PC-9 (cell line): ENCODE measurements at regions not wholly inside any gene's neighbourhood (a gene's known extent, or its start where the extent isn't known, plus 50 kb on each side); places are given as distances from the start of the nearest gene placed in this dataset.

Source experiments
- CTCF ChIP-seq: fragments of 200-600 bp; sonication (generic); conservative IDR thresholded peaks from 2 replicates; pipeline ENCODE4 v1.6.1; 2017; ENCODE audit warnings: mixed run types, antibody characterized with exemption, mild to moderate bottlenecking, moderate library complexity
- EZH2 ChIP-seq: fragments of 200-600 bp; sonication (generic); IDR thresholded peaks from 2 replicates; pipeline ENCODE4 v1.8.0; 2017; ENCODE audit warnings: antibody characterized with exemption, low read depth

DNA sequence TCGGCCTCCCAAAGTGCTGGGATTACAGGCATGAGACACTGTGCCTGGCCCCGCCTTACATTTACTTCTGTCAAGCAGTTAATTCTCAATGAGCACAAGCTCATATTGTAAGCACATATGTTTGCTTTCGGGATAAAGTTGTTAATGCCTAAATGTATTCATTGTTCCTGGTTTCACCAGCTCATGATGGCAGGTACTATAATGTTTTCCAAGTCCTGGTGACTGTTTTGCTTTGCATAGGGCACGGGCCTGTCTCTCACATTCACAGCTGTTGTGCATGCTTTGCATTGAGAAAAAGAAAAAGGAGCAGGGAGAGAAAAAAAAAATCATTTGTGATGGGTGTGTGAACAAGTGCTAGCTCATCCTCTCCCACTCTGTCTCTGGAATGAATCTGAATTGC lies 661.2 kb upstream of the TENM3 start:
- no peak for TF ChIP-seq CTCF
- no peak for TF ChIP-seq EZH2
